Spleen (tissue), 7 donors: ENCODE measurements at regions not wholly inside any gene's neighbourhood (a gene's known extent, or its start where the extent isn't known, plus 50 kb on each side); places are given as distances from the start of the nearest gene placed in this dataset.

Source experiments
- POLR2A ChIP-seq, 3 donors: fragments of 450-650 bp; IDR thresholded peaks; one replicate each; pipeline ENCODE4 v1.5.1; 2017; ENCODE audit warnings: antibody characterized with exemption in 3 of 3, mild to moderate bottlenecking in 1 of 3
- TF ChIP-seq, protein P1 (sequence below), 11 experiments: fragments of 200-600 bp in 7 of 11; fragments of 450-650 bp in 4 of 11; sonication (generic) in 4 of 11; IDR thresholded peaks in 8 of 11; conservative IDR thresholded peaks in 3 of 11; 1 replicate in 7 of 11; 2 replicates in 4 of 11; pipeline versions ENCODE4 v1.4.0 to v1.8.0; 2016 to 2021; ENCODE audit warnings: antibody characterized with exemption in 11 of 11, inconsistent platforms in 4 of 11, mild to moderate bottlenecking in 1 of 11
- donor health status: DM: no; HTN: no; CAD: no; lungs with moderate emphysema.
- donor health status: DM: no; HTN: no; CAD: no.
- donor health status: DM: no; HTN: no; CAD: no.

- TF ChIP-seq, protein P1, sequence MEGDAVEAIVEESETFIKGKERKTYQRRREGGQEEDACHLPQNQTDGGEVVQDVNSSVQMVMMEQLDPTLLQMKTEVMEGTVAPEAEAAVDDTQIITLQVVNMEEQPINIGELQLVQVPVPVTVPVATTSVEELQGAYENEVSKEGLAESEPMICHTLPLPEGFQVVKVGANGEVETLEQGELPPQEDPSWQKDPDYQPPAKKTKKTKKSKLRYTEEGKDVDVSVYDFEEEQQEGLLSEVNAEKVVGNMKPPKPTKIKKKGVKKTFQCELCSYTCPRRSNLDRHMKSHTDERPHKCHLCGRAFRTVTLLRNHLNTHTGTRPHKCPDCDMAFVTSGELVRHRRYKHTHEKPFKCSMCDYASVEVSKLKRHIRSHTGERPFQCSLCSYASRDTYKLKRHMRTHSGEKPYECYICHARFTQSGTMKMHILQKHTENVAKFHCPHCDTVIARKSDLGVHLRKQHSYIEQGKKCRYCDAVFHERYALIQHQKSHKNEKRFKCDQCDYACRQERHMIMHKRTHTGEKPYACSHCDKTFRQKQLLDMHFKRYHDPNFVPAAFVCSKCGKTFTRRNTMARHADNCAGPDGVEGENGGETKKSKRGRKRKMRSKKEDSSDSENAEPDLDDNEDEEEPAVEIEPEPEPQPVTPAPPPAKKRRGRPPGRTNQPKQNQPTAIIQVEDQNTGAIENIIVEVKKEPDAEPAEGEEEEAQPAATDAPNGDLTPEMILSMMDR (IDR thresholded peaks at IDR 0.05 in 8 of 11, conservative IDR thresholded peaks at IDR 0.05 in 3 of 11) = no peak
- TF ChIP-seq POLR2A (IDR thresholded peaks at IDR 0.05) = no peak
These were observed 124.0 kb upstream of the CPM start for GRCh38 chr12:69056743-69057515.
